Testis (tissue), 2 donors: ENCODE measurements at regions not wholly inside any gene's neighbourhood (a gene's known extent, or its start where the extent isn't known, plus 50 kb on each side); places are given as distances from the start of the nearest gene placed in this dataset.

Source experiments
- POLR2A ChIP-seq: fragments of 450-650 bp; IDR thresholded peaks from one replicate; pipeline ENCODE4 v1.6.1; 2017; ENCODE audit warnings: antibody characterized with exemption, mild to moderate bottlenecking, moderate library complexity
- TF ChIP-seq, protein P1 (sequence below), 3 experiments: fragments of 450-650 bp in 2 of 3; fragments of 200-600 bp in 1 of 3; sonication (generic) in 1 of 3; IDR thresholded peaks; one replicate each; pipeline ENCODE4 v1.5.1; 2016 to 2019; ENCODE audit warnings: antibody characterized with exemption in 3 of 3, mild to moderate bottlenecking in 2 of 3, moderate library complexity in 1 of 3

- TF ChIP-seq POLR2A: no peak
- TF ChIP-seq, protein P1, sequence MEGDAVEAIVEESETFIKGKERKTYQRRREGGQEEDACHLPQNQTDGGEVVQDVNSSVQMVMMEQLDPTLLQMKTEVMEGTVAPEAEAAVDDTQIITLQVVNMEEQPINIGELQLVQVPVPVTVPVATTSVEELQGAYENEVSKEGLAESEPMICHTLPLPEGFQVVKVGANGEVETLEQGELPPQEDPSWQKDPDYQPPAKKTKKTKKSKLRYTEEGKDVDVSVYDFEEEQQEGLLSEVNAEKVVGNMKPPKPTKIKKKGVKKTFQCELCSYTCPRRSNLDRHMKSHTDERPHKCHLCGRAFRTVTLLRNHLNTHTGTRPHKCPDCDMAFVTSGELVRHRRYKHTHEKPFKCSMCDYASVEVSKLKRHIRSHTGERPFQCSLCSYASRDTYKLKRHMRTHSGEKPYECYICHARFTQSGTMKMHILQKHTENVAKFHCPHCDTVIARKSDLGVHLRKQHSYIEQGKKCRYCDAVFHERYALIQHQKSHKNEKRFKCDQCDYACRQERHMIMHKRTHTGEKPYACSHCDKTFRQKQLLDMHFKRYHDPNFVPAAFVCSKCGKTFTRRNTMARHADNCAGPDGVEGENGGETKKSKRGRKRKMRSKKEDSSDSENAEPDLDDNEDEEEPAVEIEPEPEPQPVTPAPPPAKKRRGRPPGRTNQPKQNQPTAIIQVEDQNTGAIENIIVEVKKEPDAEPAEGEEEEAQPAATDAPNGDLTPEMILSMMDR (IDR thresholded peaks at IDR 0.05): no peak
Observed at GRCh38 chr18:71529703-71530303, 1014.3 kb downstream of the CBLN2 start.
